Right forelimb (tissue), 1 donor: ENCODE measurements at regions not wholly inside any gene's neighbourhood (a gene's known extent, or its start where the extent isn't known, plus 50 kb on each side); places are given as distances from the start of the nearest gene placed in this dataset.

Source experiments
- DNase-seq: peaks from one replicate; pipeline ENCODE4 v3.0.0-alpha.2; 2018

DNA sequence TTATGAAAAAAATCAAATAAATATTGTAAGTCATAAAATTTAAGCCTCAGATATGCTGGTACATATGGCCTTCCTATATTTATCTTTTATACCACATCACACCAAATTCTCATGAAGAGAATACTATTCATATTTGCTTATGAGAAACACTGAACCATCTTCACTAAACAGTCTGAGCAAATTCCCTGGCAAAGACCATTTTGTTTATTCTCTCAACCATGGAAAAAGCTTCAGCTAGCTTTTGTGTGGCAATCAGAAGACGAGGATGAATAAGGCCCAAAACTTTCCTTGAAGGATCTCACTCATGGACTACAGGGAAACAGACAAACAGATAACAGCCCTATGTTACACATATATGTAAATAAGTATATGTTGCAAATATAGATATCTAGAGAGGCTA, 252.1 kb downstream of the TMX3 start:
- DNase-seq = no peak

- no peak for DNase-seq
These were observed 252.8 kb downstream of the TMX3 start for GRCh38 chr18:68462148-68462547.

GRCh38 chr18:68461481-68462018, 253.4 kb downstream of the TMX3 start:
- DNase-seq = no peak

GRCh38 chr18:68459968-68460367, 254.9 kb downstream of the TMX3 start:
- DNase-seq = no peak

- DNase-seq = no peak
These were observed 257.9 kb downstream of the TMX3 start for GRCh38 chr18:68456985-68457384.

GRCh38 chr18:68455229-68455603, 259.7 kb downstream of the TMX3 start:
- no peak for DNase-seq

DNA sequence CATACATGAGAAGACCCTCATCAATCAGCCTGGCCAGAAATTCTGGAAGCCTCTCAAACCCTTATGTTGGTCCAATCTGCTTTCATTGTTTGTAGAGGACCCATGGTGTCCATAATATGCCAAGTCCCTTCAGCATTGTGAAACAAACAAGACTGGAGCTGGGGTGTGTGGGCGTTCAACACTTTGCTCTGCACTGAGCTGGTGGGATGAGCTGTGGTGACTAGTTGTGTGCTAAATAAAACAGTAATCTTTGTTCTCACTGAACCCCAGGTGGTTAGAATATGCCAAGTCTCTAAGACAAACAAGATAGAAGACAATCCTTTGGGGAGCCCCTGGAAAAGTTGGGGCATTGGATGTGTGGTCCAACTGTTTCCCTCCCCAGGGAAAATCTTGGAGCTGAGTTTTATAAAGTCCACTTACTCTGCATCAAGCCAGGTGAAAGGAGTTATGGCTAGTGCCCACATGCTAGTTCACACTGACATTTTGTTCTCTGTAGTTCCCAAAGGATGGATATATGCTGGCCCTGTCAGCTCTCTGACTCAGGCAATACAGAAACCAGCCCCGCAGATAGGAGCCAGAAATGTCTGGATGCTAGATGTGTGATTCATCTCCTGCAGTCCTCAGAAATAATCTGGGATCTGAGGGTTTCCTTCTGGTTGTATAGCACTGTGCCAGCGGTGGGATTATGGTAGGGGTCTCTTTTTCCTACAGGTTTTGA, 260.2 kb downstream of the TMX3 start:
- no peak for DNase-seq

DNA sequence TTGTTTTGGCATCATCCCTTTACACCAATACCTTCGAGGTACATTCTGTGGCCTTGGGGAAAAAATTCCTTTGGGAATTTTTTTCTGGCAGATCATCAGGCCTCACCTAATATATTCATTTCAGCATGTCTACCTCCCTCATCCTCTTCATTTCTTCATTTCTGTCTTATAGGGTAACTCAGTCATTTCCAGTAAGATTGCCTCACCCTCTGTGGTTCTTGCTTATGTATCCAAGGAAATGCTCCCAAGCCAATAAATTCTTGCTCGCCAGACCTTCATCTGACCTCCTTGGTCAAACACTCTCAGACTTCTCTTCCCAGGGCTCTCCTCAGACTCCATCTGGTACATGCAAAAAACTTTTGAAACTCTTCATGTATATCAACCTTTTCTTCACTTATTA, 265.6 kb downstream of the TMX3 start:
- no peak for DNase-seq

GRCh38 chr18:68448736-68449135, 266.2 kb downstream of the TMX3 start:
- DNase-seq = no peak

- no peak for DNase-seq
These were observed 267.6 kb downstream of the TMX3 start for GRCh38 chr18:68447286-68447685.

DNA sequence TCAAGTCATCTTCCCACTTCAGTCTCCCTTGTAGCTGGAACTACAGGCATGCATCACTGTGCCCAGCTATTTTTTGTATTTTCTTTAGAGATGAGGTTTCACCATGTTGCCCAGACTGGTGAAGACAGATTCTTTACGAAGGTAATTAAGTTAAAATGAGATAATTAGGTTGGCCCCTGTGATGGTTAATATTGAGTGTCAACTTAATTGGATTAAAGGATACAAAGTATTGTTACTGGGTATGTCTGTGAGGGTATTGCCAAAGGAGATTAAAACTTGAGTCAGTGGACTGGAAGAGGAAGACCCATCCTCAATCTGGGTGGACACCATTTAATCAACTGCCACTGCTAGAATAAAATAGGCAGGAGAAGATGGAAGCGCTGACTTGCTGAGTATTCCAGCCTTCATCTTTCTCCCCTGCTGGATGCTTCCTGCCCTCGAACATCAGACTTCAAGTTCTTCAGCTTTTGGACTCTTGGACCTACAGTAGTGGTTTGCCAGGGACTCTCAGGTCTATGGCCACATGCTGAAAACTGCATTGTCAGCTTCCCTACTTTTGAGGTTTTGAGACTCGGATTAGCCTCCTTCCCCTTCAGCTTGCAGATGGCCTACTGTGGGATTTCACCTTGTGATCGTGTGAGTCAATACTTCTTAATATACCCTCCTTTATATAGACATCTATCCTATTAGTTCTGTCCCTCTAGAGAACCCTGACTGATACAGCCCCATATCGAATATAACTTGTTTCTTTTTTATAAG, 269.1 kb downstream of the TMX3 start:
- no peak for DNase-seq

DNA sequence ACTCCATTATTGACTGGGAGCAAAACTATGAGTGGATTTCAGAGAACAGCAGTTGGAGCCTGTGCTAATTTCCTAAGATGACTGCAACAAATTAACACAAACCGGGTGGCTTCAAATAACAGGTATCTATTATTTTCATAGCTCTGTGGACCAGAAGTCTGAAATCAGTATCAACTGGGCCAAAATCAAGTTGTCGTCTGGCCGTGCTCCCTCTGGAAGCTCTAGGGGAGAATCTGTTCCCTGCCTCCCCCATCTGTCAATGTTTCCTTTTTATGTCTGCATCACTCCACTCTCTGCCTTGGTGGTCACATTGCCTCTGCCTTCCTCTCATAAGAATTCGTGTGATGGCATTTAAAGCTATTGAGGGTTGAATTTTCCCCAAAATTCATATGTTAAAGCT, 269.8 kb downstream of the TMX3 start:
- no peak for DNase-seq

DNA sequence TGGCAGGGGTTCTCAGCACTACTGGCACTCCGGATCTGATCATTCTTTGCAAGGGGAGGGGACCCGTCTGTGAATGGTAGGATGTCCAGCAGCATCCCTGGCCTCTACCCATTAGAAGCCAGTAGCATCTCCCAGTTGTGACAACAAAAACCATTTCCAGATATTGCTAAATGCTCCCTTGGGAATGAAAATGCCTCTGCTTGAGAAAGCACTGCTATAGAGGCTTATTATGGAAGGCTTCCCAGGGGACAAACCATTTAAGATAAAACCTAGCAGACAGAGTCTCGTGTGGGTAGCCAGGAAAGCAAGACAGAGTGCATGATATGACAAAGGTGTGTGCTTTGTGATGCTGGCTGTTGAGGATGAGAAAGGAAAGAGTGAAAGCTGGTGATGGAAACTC, 273.7 kb downstream of the TMX3 start:
- DNase-seq = no peak

GRCh38 chr18:68440433-68440832, 274.5 kb downstream of the TMX3 start:
- no peak for DNase-seq

DNA sequence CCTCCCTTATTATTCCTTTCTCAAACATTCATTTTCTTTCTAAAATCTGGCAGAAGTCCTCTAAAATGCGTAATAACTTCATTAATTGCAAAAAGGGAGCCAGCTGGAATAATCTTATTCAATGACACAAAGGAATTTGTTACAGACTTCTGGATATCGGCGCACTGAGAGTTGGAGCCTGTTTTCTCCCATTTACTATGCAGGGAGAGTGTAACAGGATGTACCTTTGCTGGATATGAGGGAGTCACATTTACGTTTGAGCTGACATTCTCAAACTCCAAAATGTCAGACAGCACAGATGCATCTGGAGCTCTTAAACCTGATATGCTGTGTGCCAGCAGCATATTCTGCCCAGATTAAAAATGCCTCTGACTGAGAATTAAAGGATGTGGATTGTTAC, 275.3 kb downstream of the TMX3 start:
- no peak for DNase-seq

DNA sequence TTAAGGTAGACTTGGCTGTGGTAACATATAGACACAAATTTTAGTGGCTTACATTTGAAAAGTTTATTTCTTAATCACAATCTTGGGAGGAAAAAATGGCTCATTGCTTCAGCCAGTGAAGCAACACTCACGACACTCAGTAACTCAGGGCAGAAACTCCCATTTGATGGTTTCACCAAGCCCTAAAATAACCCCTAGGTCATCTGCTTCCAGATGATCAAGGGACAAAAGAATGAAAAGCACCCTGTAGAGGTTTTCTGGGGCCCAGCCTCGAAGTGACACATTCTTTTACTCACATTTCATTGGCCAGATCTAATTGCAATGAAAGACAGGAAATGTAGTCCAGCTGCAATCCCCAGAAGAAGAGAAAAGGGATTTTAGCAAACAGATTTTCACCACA, 275.9 kb downstream of the TMX3 start:
- no peak for DNase-seq

DNA sequence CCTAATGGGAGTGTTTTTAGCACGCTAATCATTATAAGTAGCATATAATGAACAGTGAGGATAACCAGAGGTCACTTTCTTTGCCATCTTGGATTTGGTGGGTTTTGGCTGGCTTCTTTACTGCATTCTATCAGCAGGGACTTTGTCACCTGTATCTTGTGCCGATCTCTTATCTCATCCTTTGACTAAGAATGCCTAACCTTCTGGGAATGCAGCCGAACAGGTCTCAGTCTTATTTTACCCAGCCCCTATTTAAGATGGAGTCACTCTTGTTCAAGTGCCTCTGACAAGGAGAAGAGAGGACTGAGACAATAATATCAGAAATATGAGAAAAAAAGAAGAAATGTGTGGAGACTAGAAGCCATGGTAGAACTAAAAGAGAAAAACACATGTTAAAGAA, 276.4 kb downstream of the TMX3 start:
- DNase-seq = no peak

DNA sequence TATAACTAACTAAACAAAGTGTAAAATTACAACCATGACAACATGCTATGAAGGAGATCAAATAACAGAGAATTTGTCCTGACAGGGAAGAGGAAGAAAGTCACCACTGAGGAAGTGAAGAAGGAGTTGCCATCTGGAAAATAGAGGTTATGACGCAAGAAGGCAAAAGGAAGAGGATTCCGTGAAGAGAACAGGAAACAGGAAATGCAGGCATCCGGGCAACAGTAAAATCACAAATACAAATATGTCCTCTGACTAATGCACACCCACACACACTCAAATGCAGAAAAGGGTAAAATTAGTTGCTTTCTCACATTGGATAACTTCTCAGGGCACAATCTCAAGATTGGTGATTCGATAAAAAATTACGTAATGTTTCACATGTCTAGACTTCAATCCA, 278.4 kb downstream of the TMX3 start:
- DNase-seq = no peak

- DNase-seq = no peak
These were observed 279.3 kb downstream of the TMX3 start for GRCh38 chr18:68435581-68435980.

- DNase-seq = no peak
These were observed 283.0 kb downstream of the TMX3 start for GRCh38 chr18:68431922-68432198.

GRCh38 chr18:68431111-68431921, 283.6 kb downstream of the TMX3 start:
- DNase-seq = no peak

DNA sequence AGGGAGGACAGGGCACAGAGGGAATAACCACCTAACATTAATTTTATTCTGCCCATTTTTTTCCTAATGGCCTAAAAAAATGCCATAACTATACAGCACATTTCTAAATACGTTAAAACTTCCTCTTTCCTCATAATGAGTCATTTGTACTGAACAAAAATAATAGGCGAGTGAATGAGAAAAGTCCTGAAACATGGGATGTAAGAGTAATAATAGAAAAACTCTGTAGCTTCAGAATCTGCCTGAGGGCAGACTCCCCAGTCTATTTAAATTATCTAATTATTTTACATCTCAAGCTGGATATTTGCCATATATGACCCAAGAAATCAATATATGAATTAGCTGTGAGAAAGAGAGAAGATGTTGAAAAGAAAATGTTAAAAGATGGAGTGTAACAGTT, 285.1 kb downstream of the TMX3 start:
- DNase-seq = no peak

DNA sequence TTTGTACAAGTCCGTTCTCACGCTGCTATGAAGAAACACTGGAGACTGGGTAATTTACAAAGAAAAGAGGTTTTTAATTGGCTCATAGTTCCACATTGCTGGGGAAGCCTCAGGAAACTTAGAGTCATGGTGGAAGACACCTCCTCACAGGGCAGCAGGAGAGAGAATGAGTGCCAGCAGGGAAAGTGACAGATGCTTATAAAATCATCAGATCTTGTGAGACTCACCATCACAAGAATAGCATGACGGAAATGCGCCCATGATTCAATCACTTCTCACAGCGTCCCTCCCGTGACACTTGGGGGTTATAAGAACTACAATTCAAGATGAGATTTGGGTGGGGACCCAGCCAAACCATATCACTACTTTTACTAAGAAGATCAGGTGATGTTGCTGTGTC, 285.8 kb downstream of the TMX3 start:
- no peak for DNase-seq

GRCh38 chr18:68428661-68429060, 286.2 kb downstream of the TMX3 start:
- DNase-seq = no peak
